HCT116 (cell line): ENCODE measurements at regions not wholly inside any gene's neighbourhood (a gene's known extent, or its start where the extent isn't known, plus 50 kb on each side); places are given as distances from the start of the nearest gene placed in this dataset.

Experiments used
- ATAC-seq: fragments of 200-7000 bp; cut with Tn5 transposase; 2 replicates; pipeline ENCODE4 v1.9.1; 2020; ENCODE audit warnings: mild to moderate bottlenecking, moderate library complexity
- BruUV-seq: library from RNA; stranded (reverse); fragments of 400-500 nt; replicated peaks from 2 replicates; lab custom pipeline; 2021; lab: Mats Ljungman, UMichigan
- CTCF ChIA-PET: fragments of 300-600 bp; sonication (Branson Sonifier 250); formaldehyde crosslinking; loops from one replicate; lab custom pipeline; 2021; ENCODE audit warnings: antibody characterized with exemption; lab: Charles Lee
- POLR2A ChIA-PET: fragments of 300-600, 350-600 bp; sonication (Branson Sonifier 250); formaldehyde crosslinking; loops from one replicate; lab custom pipeline; 2021; ENCODE audit warnings: antibody characterized with exemption; lab: Charles Lee
- RAD21 ChIA-PET, 2 experiments: fragments of 300-600 bp; sonication (Branson Sonifier 250); formaldehyde crosslinking; loops; one replicate each; lab custom pipeline; 2023; ENCODE audit warnings: low total read pairs in 2 of 2; ENCODE audit not compliant: uncharacterized antibody in 2 of 2, unreplicated experiment in 2 of 2, low non-redundant PET in 1 of 2; lab: Charles Lee
- DNase-seq: peaks from one replicate; pipeline ENCODE4 v3.0.0-alpha.2; 2010; ENCODE audit warnings: low read depth, low spot score
- H2AFZ ChIP-seq: fragments of 200-600 bp; shearing (Covaris generic), sonication (generic); 2 replicates; pipeline ENCODE4 v1.6.1; 2017; ENCODE audit warnings: low read depth, mixed run types, mixed read lengths, antibody characterized with exemption, low read length; ENCODE audit not compliant: poor library complexity, severe bottlenecking
- H3K27ac ChIP-seq: 2 replicates; pipeline ENCODE4 v1.5.1; 2012; ENCODE audit warnings: low read depth, low read length
- H3K27me3 ChIP-seq: fragments of 200-600 bp; sonication (generic); 2 replicates; pipeline ENCODE4 v1.6.1; 2016; ENCODE audit warnings: mixed run types, low read length, mixed read lengths; ENCODE audit not compliant: insufficient read depth
- H3K36me3 ChIP-seq, 2 experiments: fragments of 200-500 bp in 1 of 2; fragments of 200-600 bp in 1 of 2; sonication (Bioruptor generic) in 1 of 2; sonication (generic) in 1 of 2; 2 replicates each; pipeline versions ENCODE4 v1.5.1 to v1.6.1; 2014 to 2016; ENCODE audit warnings: low read length in 2 of 2, inconsistent platforms in 1 of 2, mixed read lengths in 1 of 2, mixed run types in 1 of 2; ENCODE audit not compliant: insufficient read depth in 2 of 2, control insufficient read depth in 1 of 2
- H3K4me1 ChIP-seq, 2 experiments: fragments of 200-600 bp in 1 of 2; sonication (generic) in 1 of 2; 2 replicates each; pipeline versions ENCODE4 v1.5.1 to v1.6.1; 2012 to 2017; ENCODE audit warnings: low read length in 2 of 2, inconsistent platforms in 1 of 2, mild to moderate bottlenecking in 1 of 2, mixed read lengths in 1 of 2, mixed run types in 1 of 2, moderate library complexity in 1 of 2; ENCODE audit not compliant: insufficient read depth in 2 of 2, control insufficient read depth in 1 of 2
- H3K4me2 ChIP-seq: fragments of 200-600 bp; sonication (generic); 2 replicates; pipeline ENCODE4 v1.6.1; 2017; ENCODE audit warnings: mixed run types, low read length, mixed read lengths
- H3K4me3 ChIP-seq, 2 experiments: fragments of 200-600 bp in 1 of 2; sonication (generic) in 1 of 2; replicated peaks in 1 of 2; 2 replicates each; pipeline ENCODE4 v1.5.1; 2011 to 2016; ENCODE audit warnings: low read length in 2 of 2, control low read depth in 1 of 2, low read depth in 1 of 2, mild to moderate bottlenecking in 1 of 2, mixed read lengths in 1 of 2, mixed run types in 1 of 2
- H3K79me2 ChIP-seq: fragments of 200-600 bp; sonication (generic); 2 replicates; pipeline ENCODE4 v1.6.1; 2017; ENCODE audit warnings: mild to moderate bottlenecking, mixed run types, low read length, moderate library complexity, mixed read lengths; ENCODE audit not compliant: insufficient read depth
- H3K9ac ChIP-seq: fragments of 200-600 bp; sonication (generic); 2 replicates; pipeline ENCODE4 v1.6.1; 2016; ENCODE audit warnings: low read length, mixed read lengths
- H3K9me2 ChIP-seq: fragments of 200-600 bp; sonication (generic), shearing (Covaris generic); 2 replicates; pipeline ENCODE4 v1.6.1; 2017; ENCODE audit warnings: mixed run types, mild to moderate bottlenecking, moderate library complexity; ENCODE audit not compliant: insufficient read depth
- H3K9me3 ChIP-seq, 2 experiments: fragments of 200-500 bp in 1 of 2; fragments of 200-600 bp in 1 of 2; sonication (Bioruptor generic) in 1 of 2; sonication (generic) in 1 of 2; 2 replicates each; pipeline ENCODE4 v1.6.1; 2014 to 2017; ENCODE audit warnings: low read length in 2 of 2, mixed read lengths in 2 of 2, inconsistent platforms in 1 of 2, low read depth in 1 of 2, mild to moderate bottlenecking in 1 of 2, mixed run types in 1 of 2, moderate library complexity in 1 of 2; ENCODE audit not compliant: control insufficient read depth in 1 of 2, insufficient read depth in 1 of 2
- H4K20me1 ChIP-seq: fragments of 200-600 bp; sonication (generic), shearing (Covaris generic); 2 replicates; pipeline ENCODE4 v1.6.1; 2017; ENCODE audit warnings: mixed run types, mild to moderate bottlenecking, moderate library complexity; ENCODE audit not compliant: insufficient read depth
- CTCF ChIP-seq, 3 experiments: fragments of 200-600 bp in 1 of 3; sonication (generic) in 1 of 3; IDR thresholded peaks in 2 of 3; conservative IDR thresholded peaks in 1 of 3; 2 replicates each; pipeline ENCODE4 v1.5.1; 2012 to 2017; ENCODE audit warnings: low read depth in 2 of 3, low read length in 2 of 3, antibody characterized with exemption in 1 of 3, borderline replicate concordance in 1 of 3, control low read depth in 1 of 3, mild to moderate bottlenecking in 1 of 3, mixed read lengths in 1 of 3, mixed run types in 1 of 3, moderate library complexity in 1 of 3; ENCODE audit not compliant: insufficient read depth in 1 of 3
- EGR1 ChIP-seq: IDR thresholded peaks from 2 replicates; pipeline ENCODE4 v1.6.1; 2012; ENCODE audit warnings: low read depth
- EZH2phosphoT487 ChIP-seq: fragments of 200-600 bp; IDR thresholded peaks from 2 replicates; pipeline ENCODE4 v1.6.1; 2018; ENCODE audit warnings: antibody characterized with exemption, borderline replicate concordance
- FOSL1 ChIP-seq: IDR thresholded peaks from 2 replicates; pipeline ENCODE4 v1.6.1; 2012; ENCODE audit warnings: low read depth
- JUND ChIP-seq: IDR thresholded peaks from 2 replicates; pipeline ENCODE4 v1.6.1; 2012
- RAD21 ChIP-seq: IDR thresholded peaks from 2 replicates; pipeline ENCODE4 v1.6.1; 2012; ENCODE audit warnings: low read depth, mild to moderate bottlenecking
- REST ChIP-seq: IDR thresholded peaks from 2 replicates; pipeline ENCODE4 v1.6.1; 2012; ENCODE audit warnings: low read depth
- SRF ChIP-seq: IDR thresholded peaks from 2 replicates; pipeline ENCODE4 v1.6.1; 2012; ENCODE audit warnings: low read depth
- TCF7L2 ChIP-seq: IDR thresholded peaks from 2 replicates; pipeline ENCODE4 v1.7.0; 2011; ENCODE audit warnings: borderline replicate concordance, inconsistent platforms; ENCODE audit not compliant: insufficient read depth, insufficient read length; ENCODE audit errors: extremely low read depth
- YY1 ChIP-seq: IDR thresholded peaks from 2 replicates; pipeline ENCODE4 v1.6.1; 2011; ENCODE audit warnings: low read length, low read depth, moderate library complexity, mild to moderate bottlenecking; ENCODE audit not compliant: insufficient replicate concordance; ENCODE audit errors: extremely low read depth
- ZBTB33 ChIP-seq: IDR thresholded peaks from 2 replicates; pipeline ENCODE4 v1.6.1; 2011; ENCODE audit warnings: mild to moderate bottlenecking, low read length, moderate library complexity; ENCODE audit not compliant: insufficient replicate concordance; ENCODE audit errors: extremely low read depth
- ZNF274 ChIP-seq: fragments of 200-500 bp; sonication (Bioruptor generic); IDR thresholded peaks from 2 replicates; pipeline ENCODE4 v1.6.1; 2014; ENCODE audit warnings: mild to moderate bottlenecking, low read depth, low read length, inconsistent platforms
- intact Hi-C: fragments of 100-400 bp; cut with micrococcal nuclease; formaldehyde crosslinking; loops from 2 replicates; pipeline ENCODE4 v1.10.0; 2022

- ChIA-PET RAD21 (no interaction called here), CTCF (no interaction called here), POLR2A (no interaction called here)
- H4K20me1 ChIP-seq: no peaks in the 10 kb centered on the region
- no TSS peak for BruUV-seq
- no peaks in the 10 kb centered on the region for H3K79me2 ChIP-seq
- H3K27me3 ChIP-seq: peaks cover 18% of the 10 kb centered on the region
- H3K27ac ChIP-seq: no peak overlapping the region
- TF ChIP-seq EZH2phosphoT487 (no peak), JUND (no peak), TCF7L2 (no peak), SRF (no peak), ZNF274 (no peak), REST (no peak), YY1 (no peak), RAD21 (no peak), ZBTB33 (no peak), EGR1 (no peak), FOSL1 (no peak), CTCF (IDR thresholded peaks at IDR 0.05 in 2 of 3, conservative IDR thresholded peaks at IDR 0.05 in 1 of 3; ENCODE audit: borderline replicate concordance in 1 of 3, insufficient read depth in 1 of 3, low read depth in 2 of 3, low read length in 2 of 3) (no peak)
- intact Hi-C loops: no loop called here
- H3K36me3 ChIP-seq: no peaks in the 10 kb centered on the region
- no peak overlapping the region for H3K9ac ChIP-seq
- DNase-seq (no peak), ATAC-seq (no peak)
- H3K4me1 ChIP-seq: no peaks in the 10 kb centered on the region
- H3K4me2 ChIP-seq: no peak overlapping the region
- no peak overlapping the region for H2AFZ ChIP-seq
- no peaks in the 10 kb centered on the region for H3K9me3 ChIP-seq
- no peak overlapping the region for H3K4me3 ChIP-seq
- H3K9me2 ChIP-seq: no peaks in the 10 kb centered on the region
These were observed 309.8 kb upstream of the DCBLD2 start for GRCh38 chr3:99211309-99211708.
